PC-3 (cell line): ENCODE measurements at regions not wholly inside any gene's neighbourhood (a gene's known extent, or its start where the extent isn't known, plus 50 kb on each side); places are given as distances from the start of the nearest gene placed in this dataset.

ENCODE experiments used
- CTCF ChIP-seq: fragments of 300-600 bp; sonication (generic); conservative IDR thresholded peaks from 2 replicates; pipeline ENCODE4 v1.5.1; 2017; ENCODE audit warnings: antibody characterized with exemption, low read depth, mild to moderate bottlenecking, low read length
- EZH2phosphoT487 ChIP-seq: fragments of 300-600 bp; sonication (generic); IDR thresholded peaks from 2 replicates; pipeline ENCODE4 v1.6.1; 2018; ENCODE audit warnings: mild to moderate bottlenecking, antibody characterized with exemption, low read length, borderline replicate concordance

- no peak for TF ChIP-seq CTCF
- no peak for TF ChIP-seq EZH2phosphoT487
Measured at GRCh38 chr3:20456511-20456910, 270.5 kb upstream of the SGO1 start.
